HS-5 (cell line): ENCODE measurements at regions not wholly inside any gene's neighbourhood (a gene's known extent, or its start where the extent isn't known, plus 50 kb on each side); places are given as distances from the start of the nearest gene placed in this dataset.
"Not testable (repeated sequence)": the region's sequence is repeated elsewhere in the genome, so short reads cannot be mapped to it uniquely, and the experiment has no call there.

Source experiments
- DNase-seq: peaks from one replicate; pipeline ENCODE4 v3.0.0-alpha.2; 2012; ENCODE audit warnings: low read depth

DNA sequence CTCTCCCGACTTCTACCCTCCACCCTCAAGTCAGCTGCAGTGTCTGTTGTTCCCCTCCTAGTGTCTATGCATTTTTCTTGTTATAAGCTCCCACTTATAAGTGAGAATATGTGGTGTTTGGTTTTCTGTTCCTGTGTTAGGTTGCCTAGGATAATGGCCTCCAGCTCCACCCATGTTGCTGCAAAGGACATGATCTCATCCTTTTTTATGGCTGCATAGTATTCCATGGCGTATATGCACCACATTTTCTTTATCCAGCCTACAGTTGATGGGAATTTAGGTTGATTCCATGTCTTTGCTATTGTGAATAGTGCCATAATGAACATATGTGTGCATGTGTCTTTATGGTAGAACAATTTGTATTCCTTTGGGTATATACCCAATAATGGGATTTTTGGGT is 80.7 kb downstream of the SPTSSA start:
- DNase-seq: not testable (repeated sequence)

DNA sequence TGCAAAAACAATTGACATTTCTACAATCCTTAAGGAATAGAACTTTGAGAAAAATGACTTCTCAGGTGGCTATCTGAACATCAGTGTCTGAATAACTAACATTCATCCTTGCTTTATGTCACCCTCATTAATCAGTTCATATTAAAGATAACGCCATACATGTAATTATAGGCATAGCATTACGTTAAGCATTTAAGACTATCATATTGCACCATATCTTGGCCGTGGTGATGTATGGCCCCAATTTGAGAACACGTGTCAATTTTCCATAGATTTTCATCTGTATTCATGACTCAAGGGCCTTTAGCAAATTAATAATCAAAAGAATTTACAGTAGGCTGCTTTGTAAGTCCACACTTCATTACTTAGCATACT is 81.6 kb downstream of the SPTSSA start:
- no peak for DNase-seq

DNA sequence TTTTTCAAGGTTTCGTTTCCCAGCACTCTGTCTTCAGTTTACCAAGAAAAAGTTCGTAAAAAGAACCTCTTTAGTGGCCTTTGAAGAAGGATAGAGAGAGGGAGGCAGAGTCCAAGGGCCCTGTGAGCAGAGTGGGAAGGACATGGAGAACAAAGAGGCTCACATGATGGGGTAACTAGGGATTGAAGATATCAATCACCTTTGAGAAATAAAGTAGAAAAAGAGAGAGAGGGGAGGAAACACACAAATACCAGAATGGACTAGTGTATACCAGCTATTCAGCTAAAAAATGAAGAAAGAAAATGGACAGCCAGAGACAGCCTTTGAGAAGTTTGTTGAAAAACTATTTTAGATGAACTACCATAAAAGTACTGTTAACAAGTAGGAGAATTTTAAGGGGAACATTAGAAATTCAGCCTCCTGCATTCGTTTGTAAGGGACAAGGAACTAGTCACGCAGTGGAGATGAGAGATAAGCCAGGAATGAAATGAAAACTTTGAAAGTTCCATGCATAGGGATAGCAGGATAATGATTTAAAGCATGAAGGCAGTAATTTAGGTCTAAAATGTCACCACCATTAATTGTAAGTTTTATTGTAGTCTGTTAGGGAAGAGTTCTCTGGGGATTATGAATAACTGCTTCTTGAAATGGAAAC is 82.1 kb downstream of the SPTSSA start:
- DNase-seq: no peak

DNA sequence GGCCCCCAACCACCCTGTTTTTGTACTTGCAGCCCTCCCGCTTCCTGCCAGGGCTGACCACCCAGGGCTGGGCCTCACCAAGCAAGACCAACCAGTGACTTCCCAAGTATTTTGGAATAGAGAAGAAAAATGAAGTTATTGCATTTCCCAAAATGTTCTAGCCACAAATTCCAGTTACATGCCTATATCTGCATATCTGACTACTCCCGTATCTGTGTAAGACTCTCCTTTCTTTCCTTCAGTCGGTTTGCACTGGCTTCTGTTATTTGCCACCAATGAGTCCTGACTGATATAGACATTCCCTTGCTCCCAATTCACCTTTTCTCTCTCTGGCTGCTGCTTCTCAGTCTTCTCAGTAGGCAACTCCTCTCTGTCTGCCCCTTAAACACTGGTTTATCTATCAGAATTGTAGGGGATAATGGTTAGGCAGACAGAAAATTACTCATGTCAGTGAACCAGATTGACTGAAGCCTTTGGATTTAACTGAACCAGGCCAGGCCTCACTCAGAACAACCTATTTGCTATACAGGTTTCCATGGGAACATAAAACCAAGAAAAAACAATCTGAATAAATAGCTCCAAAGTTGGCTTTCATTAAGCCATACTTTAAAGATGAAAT is 85.3 kb downstream of the SPTSSA start:
- no peak for DNase-seq

DNA sequence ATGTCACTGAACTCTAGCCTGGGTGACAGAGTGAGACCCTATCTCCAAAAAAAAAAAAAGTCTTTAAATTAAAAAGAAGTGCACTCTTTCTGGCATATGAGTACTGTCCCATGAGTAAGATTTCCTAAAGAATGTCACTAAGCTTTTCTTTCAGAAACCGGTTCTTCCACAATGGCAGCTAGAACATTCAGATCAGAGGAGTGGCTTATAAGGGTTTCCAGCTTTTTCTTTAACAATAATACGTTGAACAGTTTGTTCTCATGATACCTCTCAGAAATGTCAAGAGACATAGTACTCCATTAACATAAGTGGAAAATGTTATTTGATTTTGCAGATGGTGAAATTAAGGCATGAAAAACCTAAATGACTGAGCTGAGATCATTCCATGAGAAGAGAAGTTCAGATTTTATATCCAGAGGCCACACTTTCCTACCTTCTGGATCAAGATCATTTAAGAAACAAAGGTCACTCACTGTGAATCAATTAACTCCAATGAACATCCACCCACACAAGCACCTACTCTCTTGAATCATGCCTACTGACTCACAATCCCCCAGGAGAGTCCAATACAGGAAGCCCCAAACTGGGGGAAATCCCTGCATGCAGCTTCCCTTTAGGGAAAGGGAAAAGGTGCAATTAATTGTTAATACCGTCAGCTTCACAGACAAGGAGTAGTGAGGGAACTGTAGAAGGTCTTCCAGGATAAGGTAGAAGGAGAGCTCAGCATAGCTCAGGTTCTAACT is 86.9 kb downstream of the SPTSSA start:
- DNase-seq: no peak

DNA sequence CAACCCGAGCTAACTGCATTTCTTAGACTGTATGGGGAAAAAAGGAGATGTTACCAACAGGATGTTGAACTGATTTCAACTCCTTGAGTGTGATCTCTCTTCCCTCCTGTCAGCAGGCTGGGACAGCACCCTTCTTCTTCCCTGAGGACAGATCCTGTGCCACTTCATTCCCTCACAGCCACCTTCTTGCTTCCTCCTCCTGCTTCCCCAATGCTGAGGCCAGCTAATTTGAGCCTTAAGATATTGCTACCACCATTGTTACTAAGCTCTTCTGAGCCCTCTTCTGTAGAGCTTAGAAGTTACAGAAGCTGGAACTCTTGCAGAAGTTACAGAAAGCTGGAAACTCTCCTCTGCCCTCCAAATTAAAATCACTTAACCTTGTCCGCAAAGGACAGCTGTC is 88.8 kb downstream of the SPTSSA start:
- DNase-seq: no peak

DNA sequence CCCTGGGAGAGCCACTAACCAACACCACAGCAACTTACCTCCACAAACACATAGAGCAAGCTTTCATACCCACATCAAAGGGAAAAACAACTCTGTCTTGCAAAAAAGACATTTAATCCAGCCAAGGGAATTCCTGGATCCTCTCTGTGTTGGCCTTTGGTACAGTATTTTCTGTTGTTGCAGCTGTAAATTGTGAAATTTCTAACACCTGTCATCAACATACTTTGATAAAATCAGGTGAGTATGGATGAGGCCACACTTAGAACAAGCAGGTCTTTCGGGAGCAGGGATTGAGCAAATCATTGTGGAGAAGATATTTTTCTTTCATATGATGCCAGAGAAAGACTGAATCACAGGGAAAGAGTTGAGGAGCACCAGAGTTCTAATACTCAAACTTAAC is 89.3 kb downstream of the SPTSSA start:
- no peak for DNase-seq

DNA sequence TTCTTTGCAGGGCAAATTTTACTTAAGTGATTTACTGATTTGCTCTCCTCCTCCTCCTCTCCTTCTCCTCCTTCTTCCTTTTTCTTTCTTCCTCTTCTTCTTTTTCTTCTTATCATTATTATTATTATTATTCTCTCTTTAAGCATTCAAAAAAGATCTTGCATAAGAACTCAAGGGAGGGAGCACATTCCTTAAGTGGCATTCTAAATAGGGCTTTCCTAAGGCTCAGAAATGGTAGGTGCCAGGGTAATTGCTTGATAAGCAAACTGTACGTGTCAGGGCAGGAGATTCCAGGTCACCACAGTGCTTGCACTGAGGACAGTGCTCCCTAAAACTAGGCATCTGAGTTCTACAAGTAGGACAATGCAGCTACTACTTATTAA is 92.4 kb downstream of the SPTSSA start:
- no peak for DNase-seq

DNA sequence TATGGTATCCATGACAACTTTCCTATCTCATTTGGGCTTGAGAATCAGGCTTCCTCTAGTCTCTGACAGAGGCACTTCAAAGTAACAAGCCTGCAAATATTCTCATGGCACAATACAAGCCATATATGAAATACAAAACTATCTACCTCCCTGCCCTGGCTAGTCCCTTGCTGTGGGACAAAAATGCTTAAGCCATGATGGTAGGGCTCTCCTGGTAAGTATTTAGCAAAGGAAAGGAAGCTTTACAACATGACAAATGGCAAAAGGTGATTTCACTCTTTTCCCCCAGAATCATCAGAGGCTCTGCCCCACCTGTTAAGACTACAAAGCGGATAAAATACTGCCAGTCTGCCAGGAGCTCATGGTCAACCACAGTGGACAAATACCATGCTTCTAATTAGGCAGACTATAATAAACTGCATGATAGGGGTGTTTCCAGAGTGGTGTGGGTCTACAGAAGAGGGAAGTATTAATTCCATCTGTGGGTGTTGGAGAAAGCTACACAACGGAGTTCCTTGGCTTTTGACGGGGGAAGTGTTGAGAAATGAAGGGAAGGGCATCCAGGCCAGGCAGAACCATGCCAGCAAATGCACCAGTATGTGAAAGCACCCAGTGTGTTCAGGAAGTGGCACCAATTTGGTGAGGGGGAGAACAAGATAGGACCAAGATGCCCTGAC is 92.9 kb downstream of the SPTSSA start:
- DNase-seq: no peak

DNA sequence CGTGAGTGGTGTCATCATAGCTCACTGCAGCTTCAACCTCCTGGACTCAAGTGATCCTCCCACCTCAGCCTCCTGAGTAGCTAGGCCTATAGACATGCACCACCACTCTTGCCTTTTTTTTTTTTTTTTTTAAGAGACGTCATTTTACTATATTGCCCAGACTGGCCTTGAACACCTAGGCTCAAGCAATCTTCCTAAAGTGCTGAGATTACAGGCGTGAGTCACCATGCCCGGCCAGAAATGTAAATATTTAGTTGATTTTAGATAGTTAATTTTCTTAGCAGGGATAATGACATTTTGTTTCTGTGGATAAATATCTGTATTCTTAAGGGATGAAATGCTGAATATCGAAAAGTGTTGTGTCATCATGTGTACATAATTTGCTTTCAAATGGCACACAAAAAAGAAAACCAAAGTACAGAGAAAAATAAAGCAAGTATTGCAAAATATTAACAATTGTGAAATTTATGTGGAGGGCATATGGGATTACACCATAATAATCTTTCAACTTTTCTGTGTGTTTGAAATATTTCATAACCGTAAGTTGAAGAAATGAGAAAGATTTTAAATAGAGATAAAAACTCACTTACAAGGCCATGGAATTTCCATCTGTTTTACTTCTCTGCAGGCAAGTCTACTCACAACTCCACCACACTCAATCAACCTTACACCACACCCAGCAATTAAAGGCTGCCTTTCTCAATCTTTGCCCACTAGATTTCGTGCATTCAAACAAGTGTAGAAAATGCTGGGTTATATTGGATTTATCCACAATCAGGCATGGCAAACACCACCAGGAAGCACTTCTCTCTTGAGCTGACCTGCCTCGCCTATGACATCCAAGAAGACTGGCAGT is 93.7 kb downstream of the SPTSSA start:
- no peak for DNase-seq

DNA sequence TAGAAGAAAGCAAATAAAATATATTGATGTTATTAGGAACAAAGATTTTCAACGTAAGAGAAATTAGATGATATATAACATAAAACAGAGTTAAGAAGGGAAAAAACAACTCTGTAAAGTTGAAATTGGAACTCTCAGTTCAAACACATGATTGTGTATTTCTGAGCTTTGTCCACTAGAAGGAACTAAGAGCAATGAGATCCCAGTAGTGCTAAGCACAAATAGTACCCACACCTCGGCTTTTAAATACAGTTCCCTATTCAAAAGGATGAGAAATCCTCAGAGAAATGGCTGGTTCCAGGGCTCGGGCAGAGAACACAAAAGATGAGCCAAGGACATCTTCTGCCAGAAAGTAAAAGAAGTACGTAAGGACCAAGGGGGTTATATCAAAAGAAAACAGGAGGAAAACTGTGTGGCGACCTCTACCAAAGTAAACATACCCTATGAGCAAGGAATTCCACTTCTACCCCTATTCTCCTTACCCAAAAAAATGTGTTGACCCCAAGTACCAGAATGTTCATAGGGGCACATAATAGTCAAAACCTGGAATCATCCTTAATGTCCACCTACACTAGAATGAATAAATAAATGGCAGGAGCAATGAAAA is 96.6 kb downstream of the SPTSSA start:
- DNase-seq: no peak

DNA sequence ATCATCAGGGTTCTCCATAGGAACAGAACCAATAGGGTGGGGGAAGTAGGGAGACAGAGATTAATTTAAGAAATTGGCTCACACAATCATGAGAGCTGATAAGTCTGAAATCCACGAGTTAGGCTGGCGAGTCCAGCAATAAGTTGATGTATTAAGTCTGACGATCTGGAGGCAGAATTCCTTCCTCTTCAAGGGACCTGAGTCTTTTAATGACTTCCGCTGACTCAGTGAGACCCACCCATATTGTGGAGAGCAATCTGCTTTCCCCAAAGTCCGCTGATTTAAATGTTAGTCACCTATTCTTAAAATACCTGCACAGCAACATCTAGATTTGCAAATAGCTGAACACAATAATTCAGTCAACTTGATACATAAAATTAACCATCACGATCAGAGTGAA is 97.8 kb downstream of the SPTSSA start:
- no peak for DNase-seq

DNA sequence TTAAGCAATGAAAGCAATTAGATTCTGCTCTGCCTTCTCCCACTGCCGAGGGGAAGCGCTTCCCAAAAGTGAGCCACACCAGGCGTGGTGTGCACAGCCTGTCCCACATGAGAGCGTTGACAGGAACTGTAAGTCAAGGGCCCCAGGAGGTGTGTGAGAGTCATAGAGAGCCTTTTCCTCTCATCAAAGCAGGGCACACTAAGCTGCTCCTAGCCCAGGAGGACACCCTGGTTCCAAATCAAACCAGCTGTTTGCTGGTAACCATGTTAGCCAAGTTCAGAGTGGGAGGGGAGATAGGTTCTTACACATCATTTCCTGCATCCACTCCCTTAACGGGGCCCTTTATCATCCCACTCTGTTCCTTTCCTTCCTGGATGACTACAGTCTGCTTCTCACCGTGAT is 98.3 kb downstream of the SPTSSA start:
- no peak for DNase-seq

DNA sequence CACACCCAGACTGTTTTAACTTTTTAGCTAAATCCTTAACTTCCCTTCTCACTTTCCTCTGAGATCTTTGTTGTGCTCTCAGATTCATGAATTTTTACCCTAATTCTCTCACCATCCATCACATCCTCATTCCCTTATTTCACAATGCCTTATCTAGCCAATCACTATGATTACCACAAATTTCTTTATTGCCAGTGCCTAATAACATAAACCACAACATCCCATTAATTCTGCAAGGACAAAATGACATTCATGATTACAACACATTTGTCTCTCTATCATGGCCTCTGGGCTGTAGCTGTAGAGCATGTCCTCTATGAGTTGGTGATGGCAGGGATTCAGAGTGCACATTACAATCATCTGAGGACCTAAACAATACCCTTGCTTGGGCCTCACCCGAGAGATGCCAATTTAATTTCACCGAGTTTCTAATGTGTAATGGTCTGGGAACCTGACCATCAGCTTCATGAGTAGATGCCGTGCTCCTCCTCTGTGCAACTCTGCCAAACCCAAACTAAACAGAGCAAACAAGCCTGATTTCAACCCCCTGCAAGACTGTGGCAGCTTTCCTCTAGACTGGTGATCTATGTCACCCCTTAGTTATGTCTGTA is 99.3 kb downstream of the SPTSSA start:
- DNase-seq: no peak

DNA sequence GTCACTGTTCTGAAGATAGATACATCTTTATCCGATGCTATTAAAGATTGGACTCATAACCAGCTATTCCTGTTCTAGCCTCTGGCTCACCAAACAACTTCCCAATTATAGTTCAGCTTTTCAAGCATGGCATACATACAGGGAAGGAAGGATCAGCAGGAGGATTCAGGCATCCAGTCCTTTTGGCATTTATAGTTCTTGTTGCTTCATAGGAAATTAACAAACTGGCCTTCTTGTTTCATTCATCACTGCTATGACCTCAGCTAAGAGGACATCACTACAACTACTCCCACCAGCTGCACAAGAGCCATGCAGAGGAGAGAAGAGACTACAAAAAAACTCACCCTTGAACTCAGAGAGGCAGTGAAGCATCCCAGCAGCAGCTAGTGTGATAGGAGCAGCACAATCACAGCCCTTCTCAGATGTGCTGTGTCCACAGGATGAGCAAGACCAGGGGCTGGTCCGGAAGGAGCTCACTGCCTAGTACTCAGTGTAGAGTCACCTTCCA is 100.5 kb downstream of the SPTSSA start:
- DNase-seq: no peak

DNA sequence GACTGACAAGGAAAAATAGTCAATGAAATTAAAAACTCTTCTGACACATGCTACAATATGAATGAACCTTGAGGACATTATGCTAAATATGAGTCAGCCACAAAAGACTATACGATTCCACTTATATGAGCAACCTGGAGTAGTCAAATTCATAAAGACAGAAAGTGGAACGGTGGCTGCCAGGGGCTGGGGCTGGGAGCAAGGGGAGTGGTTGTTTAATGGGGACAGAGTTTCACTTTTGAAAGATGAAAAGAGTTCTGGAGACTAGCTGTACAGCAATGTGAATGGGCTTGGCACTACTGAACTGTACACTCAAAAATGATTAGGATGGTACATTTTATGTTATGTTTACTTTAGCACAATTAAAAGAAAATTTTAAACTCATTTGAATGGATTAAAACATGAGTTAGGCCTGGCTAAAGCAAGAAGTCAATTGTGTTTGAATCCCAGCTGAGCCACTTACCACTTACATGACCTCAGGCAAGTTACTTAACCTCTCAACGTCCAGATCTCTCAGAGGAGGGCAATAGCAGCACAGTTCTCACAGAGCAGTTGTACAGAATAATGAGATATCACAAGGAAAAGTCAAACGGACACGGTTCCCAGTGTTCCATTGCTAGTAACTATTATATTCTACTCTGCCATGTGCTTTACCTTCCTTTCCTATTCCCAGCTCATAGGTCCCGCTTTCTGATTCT is 102.5 kb downstream of the SPTSSA start:
- no peak for DNase-seq

DNA sequence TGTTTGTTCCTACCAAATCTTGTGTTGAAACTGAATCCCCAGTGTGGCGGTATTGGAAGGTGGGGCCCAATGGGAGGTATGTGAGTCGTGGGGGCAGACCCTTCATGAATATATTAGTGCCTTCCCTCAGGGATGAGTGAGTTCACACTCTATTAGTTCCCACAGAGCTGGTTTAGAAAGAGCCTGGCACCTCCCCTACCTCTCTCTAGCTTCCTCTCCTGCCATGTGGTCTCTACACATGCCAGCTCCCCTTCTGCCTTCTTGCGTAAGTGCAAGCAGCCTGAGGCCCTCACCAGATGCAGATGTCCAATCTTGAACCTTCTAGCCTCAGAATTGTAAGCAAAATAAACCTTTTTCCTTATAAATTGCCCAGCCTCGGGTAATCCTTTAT is 105.8 kb downstream of the SPTSSA start:
- DNase-seq: no peak

DNA sequence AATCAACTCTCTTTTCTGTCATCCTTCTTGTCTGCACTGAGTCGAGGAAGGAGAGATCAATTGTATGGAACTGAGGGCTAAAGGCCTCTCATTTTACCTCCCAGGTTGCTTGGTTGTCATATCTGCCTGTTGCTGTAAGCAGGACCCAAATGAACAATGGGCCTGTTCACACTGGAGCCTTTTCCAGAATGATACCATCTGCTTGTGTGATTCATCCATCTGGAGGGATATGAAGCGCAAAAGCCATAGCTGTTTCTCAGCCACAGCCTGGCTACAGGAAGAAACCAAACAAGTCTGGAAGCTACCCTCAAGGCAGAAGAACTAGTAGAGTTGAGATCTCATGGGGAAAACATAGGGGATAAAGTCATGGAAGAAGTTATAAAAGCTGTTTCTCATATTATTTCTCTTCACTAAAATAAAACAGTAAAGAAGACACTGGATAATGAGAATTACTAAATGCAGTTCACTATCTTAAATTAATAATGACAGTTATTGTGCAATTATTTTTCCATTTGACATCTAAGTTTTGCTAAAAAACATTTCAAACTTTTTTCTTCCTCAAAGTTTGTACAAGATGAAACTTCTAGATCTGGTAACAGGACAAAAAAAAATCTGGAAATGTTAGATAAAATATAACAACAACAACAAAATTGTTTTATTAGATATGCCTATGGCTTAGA is 106.3 kb downstream of the SPTSSA start:
- no peak for DNase-seq

DNA sequence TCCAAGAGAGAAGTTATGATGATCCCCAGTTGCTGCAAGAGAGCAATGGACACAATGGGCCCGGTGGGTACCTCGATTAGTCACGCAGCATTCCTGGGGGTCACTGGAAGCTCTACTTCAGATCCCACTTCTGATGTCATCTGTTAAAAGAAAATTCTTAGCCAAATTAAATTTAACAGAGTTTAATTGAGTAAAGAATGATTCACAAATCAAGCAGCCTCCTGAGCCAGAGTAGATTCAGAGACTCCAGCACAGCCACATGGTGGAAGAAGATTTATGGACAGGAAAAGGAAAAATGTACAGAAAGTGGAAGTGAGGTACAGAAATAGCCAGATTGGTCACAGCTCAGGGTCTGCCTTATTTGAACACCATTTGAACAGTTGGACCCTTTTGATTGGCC is 107.5 kb downstream of the SPTSSA start:
- DNase-seq: no peak

DNA sequence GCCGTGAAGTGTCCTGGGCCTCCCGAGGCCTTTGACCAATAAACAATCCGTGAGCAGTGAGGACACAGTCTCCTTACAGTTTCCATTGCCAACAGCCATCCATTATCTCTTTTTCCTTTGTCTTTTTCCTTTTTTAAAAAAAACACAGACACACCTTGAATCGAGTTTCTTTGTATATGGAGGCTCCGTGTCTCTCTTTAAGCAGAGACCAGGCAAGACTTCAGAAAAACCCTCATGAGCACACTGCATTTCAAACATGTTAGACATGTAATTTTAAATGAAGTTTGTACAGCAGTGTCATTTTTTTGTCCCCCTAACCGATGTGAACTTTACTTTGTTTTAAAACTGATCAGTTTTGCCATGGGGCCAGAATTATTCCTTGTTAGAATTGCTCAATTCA is 111.1 kb downstream of the SPTSSA start:
- no peak for DNase-seq
